Neural cell (in vitro differentiated cells): ENCODE measurements at regions not wholly inside any gene's neighbourhood (a gene's known extent, or its start where the extent isn't known, plus 50 kb on each side); places are given as distances from the start of the nearest gene placed in this dataset.

Source experiments
- H2AFZ ChIP-seq: fragments of 200-600, 300-800 bp; sonication (generic), shearing (Covaris generic); 2 replicates; pipeline ENCODE4 v1.6.0; 2014; ENCODE audit warnings: low read depth, mild to moderate bottlenecking, antibody characterized with exemption, low read length, moderate library complexity
- H3F3A ChIP-seq: fragments of 200-600 bp; shearing (Covaris generic); 2 replicates; pipeline ENCODE4 v1.6.1; 2016; ENCODE audit warnings: mild to moderate bottlenecking, moderate library complexity, mixed read lengths, antibody characterized with exemption, low read length; ENCODE audit not compliant: insufficient read depth, poor library complexity, severe bottlenecking
- H3K27ac ChIP-seq: fragments of 200-600, 300-800 bp; sonication (generic), shearing (Covaris generic); 2 replicates; pipeline ENCODE4 v1.5.1; 2014; ENCODE audit warnings: mild to moderate bottlenecking, low read length, moderate library complexity
- H3K27me3 ChIP-seq: fragments of 300-800, 200-600 bp; sonication (generic), shearing (Covaris generic); 2 replicates; pipeline ENCODE4 v1.6.0; 2014; ENCODE audit warnings: mild to moderate bottlenecking, low read depth, low read length, moderate library complexity; ENCODE audit not compliant: insufficient read depth
- H3K36me3 ChIP-seq: fragments of 300-800, 200-600 bp; sonication (generic), shearing (Covaris generic); 2 replicates; pipeline ENCODE4 v1.5.1; 2014; ENCODE audit warnings: mild to moderate bottlenecking, antibody characterized with exemption, low read length, moderate library complexity; ENCODE audit not compliant: insufficient read depth
- H3K4me2 ChIP-seq: fragments of 300-800, 200-600 bp; sonication (generic), shearing (Covaris generic); 2 replicates; pipeline ENCODE4 v1.6.0; 2014; ENCODE audit warnings: mild to moderate bottlenecking, low read length
- H3K4me3 ChIP-seq: fragments of 300-800, 200-600 bp; sonication (generic), shearing (Covaris generic); 2 replicates; pipeline ENCODE4 v1.5.1; 2014; ENCODE audit warnings: mild to moderate bottlenecking, low read length, moderate library complexity
- H3K79me2 ChIP-seq: fragments of 200-600 bp; shearing (Covaris generic); replicated peaks from 2 replicates; pipeline ENCODE4 v1.6.0; 2014; ENCODE audit warnings: mild to moderate bottlenecking, low read length, moderate library complexity; ENCODE audit not compliant: insufficient read depth
- H3K9ac ChIP-seq: fragments of 300-800, 200-600 bp; sonication (generic), shearing (Covaris generic); 2 replicates; pipeline ENCODE4 v1.6.1; 2016; ENCODE audit warnings: mild to moderate bottlenecking, low read length, mixed read lengths
- H3K9me2 ChIP-seq: fragments of 200-600 bp; shearing (Covaris generic); 2 replicates; pipeline ENCODE4 v1.6.1; 2016; ENCODE audit warnings: mild to moderate bottlenecking, low read length, mixed read lengths; ENCODE audit not compliant: insufficient read depth
- H3K9me3 ChIP-seq: fragments of 200-600, 300-800 bp; sonication (generic), shearing (Covaris generic); 2 replicates; pipeline ENCODE4 v1.6.1; 2016; ENCODE audit warnings: mild to moderate bottlenecking, mixed run types, low read length, moderate library complexity, mixed read lengths
- H4K20me1 ChIP-seq: fragments of 200-600 bp; shearing (Covaris generic); 2 replicates; pipeline ENCODE4 v1.6.1; 2016; ENCODE audit warnings: mild to moderate bottlenecking, mixed run types; ENCODE audit not compliant: insufficient read depth
- EP300 ChIP-seq: fragments of 450-650 bp; conservative IDR thresholded peaks from 2 replicates; pipeline ENCODE4 v1.6.1; 2014; ENCODE audit warnings: antibody characterized with exemption, mild to moderate bottlenecking, moderate library complexity; ENCODE audit not compliant: poor library complexity, severe bottlenecking
- EZH2 ChIP-seq: fragments of 200-600, 300-800 bp; shearing (Covaris generic), sonication (generic); IDR thresholded peaks from 2 replicates; pipeline ENCODE4 v1.6.1; 2014; ENCODE audit warnings: antibody characterized with exemption, low read length, borderline replicate concordance, mild to moderate bottlenecking; ENCODE audit not compliant: insufficient read depth, poor library complexity, severe bottlenecking
- MXI1 ChIP-seq: fragments of 450-650 bp; conservative IDR thresholded peaks from 2 replicates; pipeline ENCODE4 v1.6.1; 2014; ENCODE audit warnings: antibody characterized with exemption, mild to moderate bottlenecking; ENCODE audit not compliant: poor library complexity, severe bottlenecking
- POLR2AphosphoS5 ChIP-seq: IDR thresholded peaks from 2 replicates; pipeline ENCODE4 v1.6.1; 2012
- RAD21 ChIP-seq: fragments of 450-650 bp; conservative IDR thresholded peaks from 2 replicates; pipeline ENCODE4 v1.6.1; 2014; ENCODE audit warnings: antibody characterized with exemption, mild to moderate bottlenecking, moderate library complexity
- SMC3 ChIP-seq: fragments of 450-650 bp; conservative IDR thresholded peaks from 2 replicates; pipeline ENCODE4 v1.6.1; 2014; ENCODE audit warnings: antibody characterized with exemption, mild to moderate bottlenecking, moderate library complexity; ENCODE audit not compliant: poor library complexity
- TAF1 ChIP-seq: IDR thresholded peaks from 2 replicates; pipeline ENCODE4 v1.6.1; 2012; ENCODE audit warnings: low read depth
- TF ChIP-seq, protein P1 (sequence below): IDR thresholded peaks from 2 replicates; pipeline ENCODE4 v1.6.1; 2012; ENCODE audit warnings: borderline replicate concordance
- TF ChIP-seq, protein P2 (sequence below): fragments of 450-650 bp; IDR thresholded peaks from 2 replicates; pipeline ENCODE4 v1.5.1; 2014; ENCODE audit warnings: antibody characterized with exemption, mild to moderate bottlenecking, moderate library complexity; ENCODE audit not compliant: poor library complexity, severe bottlenecking

DNA sequence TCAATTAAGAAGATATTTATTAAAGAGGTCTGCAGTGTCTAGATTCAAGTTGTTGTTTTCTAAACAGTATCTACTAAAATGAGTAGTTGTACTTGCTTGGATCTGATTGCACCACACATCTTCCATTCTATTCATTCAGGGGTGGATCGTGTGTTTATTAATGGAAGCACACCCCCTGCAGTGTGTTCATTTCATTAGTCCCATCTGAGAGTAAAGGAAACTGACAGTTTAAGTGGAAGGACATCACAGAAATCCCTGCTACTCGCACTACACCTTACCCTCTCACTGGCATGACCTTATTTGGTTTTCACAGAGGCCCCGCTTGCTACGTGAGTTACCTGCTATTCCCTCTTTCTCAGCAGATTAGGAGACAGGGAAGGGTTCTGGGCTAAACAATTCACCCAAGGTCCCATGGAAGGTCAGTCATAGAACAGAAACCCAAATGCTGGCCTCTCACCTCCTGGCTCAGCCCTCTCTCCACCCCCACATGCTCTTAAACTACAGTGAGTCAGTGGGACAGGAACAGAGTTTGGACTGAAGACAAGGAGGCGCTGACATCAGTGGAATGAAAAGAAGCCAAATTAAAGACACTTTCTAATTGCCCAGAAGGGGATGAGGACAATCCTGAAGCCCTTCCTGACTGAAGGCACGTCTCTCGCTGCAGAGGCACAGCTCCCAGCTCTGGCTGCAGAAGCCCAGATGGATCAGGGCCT lies 369.2 kb upstream of the NRP1 start:
- no peaks in the 10 kb centered on the region for H3K27me3 ChIP-seq
- no peaks in the 10 kb centered on the region for H3K36me3 ChIP-seq
- H3K4me3 ChIP-seq, result no peak overlapping the region
- H3K9me3 ChIP-seq, result no peaks in the 10 kb centered on the region
- H3K9me2 ChIP-seq, result no peaks in the 10 kb centered on the region
- no peak overlapping the region for H3K4me2 ChIP-seq
- TF ChIP-seq RAD21 (no peak), MXI1 (no peak), EZH2 (no peak), TAF1 (no peak), SMC3 (no peak), POLR2AphosphoS5 (no peak), EP300 (no peak)
- TF ChIP-seq, protein P1, sequence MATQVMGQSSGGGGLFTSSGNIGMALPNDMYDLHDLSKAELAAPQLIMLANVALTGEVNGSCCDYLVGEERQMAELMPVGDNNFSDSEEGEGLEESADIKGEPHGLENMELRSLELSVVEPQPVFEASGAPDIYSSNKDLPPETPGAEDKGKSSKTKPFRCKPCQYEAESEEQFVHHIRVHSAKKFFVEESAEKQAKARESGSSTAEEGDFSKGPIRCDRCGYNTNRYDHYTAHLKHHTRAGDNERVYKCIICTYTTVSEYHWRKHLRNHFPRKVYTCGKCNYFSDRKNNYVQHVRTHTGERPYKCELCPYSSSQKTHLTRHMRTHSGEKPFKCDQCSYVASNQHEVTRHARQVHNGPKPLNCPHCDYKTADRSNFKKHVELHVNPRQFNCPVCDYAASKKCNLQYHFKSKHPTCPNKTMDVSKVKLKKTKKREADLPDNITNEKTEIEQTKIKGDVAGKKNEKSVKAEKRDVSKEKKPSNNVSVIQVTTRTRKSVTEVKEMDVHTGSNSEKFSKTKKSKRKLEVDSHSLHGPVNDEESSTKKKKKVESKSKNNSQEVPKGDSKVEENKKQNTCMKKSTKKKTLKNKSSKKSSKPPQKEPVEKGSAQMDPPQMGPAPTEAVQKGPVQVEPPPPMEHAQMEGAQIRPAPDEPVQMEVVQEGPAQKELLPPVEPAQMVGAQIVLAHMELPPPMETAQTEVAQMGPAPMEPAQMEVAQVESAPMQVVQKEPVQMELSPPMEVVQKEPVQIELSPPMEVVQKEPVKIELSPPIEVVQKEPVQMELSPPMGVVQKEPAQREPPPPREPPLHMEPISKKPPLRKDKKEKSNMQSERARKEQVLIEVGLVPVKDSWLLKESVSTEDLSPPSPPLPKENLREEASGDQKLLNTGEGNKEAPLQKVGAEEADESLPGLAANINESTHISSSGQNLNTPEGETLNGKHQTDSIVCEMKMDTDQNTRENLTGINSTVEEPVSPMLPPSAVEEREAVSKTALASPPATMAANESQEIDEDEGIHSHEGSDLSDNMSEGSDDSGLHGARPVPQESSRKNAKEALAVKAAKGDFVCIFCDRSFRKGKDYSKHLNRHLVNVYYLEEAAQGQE, result no peak
- TF ChIP-seq, protein P2, sequence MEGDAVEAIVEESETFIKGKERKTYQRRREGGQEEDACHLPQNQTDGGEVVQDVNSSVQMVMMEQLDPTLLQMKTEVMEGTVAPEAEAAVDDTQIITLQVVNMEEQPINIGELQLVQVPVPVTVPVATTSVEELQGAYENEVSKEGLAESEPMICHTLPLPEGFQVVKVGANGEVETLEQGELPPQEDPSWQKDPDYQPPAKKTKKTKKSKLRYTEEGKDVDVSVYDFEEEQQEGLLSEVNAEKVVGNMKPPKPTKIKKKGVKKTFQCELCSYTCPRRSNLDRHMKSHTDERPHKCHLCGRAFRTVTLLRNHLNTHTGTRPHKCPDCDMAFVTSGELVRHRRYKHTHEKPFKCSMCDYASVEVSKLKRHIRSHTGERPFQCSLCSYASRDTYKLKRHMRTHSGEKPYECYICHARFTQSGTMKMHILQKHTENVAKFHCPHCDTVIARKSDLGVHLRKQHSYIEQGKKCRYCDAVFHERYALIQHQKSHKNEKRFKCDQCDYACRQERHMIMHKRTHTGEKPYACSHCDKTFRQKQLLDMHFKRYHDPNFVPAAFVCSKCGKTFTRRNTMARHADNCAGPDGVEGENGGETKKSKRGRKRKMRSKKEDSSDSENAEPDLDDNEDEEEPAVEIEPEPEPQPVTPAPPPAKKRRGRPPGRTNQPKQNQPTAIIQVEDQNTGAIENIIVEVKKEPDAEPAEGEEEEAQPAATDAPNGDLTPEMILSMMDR, result no peak
- no peaks in the 10 kb centered on the region for H3F3A ChIP-seq
- H3K9ac ChIP-seq, result no peak overlapping the region
- no peaks in the 10 kb centered on the region for H4K20me1 ChIP-seq
- no peak overlapping the region for H2AFZ ChIP-seq
- H3K27ac ChIP-seq, result no peak overlapping the region
- no peaks in the 10 kb centered on the region for H3K79me2 ChIP-seq

DNA sequence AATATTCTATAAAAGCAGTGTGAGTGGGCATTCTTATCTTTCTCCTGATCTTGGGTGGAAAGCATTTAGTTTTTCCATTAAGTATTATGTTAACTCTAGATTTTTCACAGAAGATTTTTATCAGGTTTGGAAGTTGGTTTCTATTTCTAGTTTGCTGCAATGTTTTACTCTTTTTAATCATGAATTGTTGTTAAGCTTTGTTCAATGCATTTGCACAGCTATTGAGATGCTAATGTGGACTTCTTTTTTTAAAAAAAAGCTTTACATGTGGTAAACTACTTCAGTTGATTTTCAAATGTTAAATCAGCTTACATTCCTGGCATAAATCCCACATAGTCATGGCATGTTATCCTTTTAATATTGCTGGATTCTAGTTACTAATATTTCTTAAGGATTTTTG lies 363.6 kb upstream of the NRP1 start:
- no peaks in the 10 kb centered on the region for H3K36me3 ChIP-seq
- no peak overlapping the region for H3K4me3 ChIP-seq
- no peaks in the 10 kb centered on the region for H3K9me3 ChIP-seq
- no peak overlapping the region for H3K9ac ChIP-seq
- no peak overlapping the region for H3K4me2 ChIP-seq
- H4K20me1 ChIP-seq, result no peaks in the 10 kb centered on the region
- no peak overlapping the region for H3K27ac ChIP-seq
- no peak overlapping the region for H2AFZ ChIP-seq
- TF ChIP-seq, protein P2, result no peak
- TF ChIP-seq EP300 (no peak), POLR2AphosphoS5 (no peak), EZH2 (no peak), TAF1 (no peak), SMC3 (no peak), RAD21 (no peak)
- TF ChIP-seq, protein P1, result no peak
- H3K9me2 ChIP-seq, result no peaks in the 10 kb centered on the region
- no peaks in the 10 kb centered on the region for H3K27me3 ChIP-seq
- no peaks in the 10 kb centered on the region for H3K79me2 ChIP-seq
- no peaks in the 10 kb centered on the region for H3F3A ChIP-seq
